ENCODE measurements at regions not wholly inside any gene's neighbourhood (a gene's known extent, or its start where the extent isn't known, plus 50 kb on each side); places are given as distances from the start of the nearest gene placed in this dataset.

GRCh38 chr18:52131845-52132244 is 208.2 kb upstream of the DCC start (continued):
- TF ChIP-seq SFPQ (IDR thresholded peaks at IDR 0.05; ENCODE audit: low read depth, low read length) (no peak), THRAP3 (IDR thresholded peaks at IDR 0.05; ENCODE audit: borderline replicate concordance) (no peak), E2F3 (CRISPR knock-in tag; IDR thresholded peaks at IDR 0.05) (no peak), RNF2 (IDR thresholded peaks at IDR 0.05) (no peak), BCLAF1 (IDR thresholded peaks at IDR 0.05; ENCODE audit: borderline replicate concordance in 1 of 2, control insufficient read depth in 1 of 2, low read depth in 2 of 2, low read length in 1 of 2) (no peak), GABPB2 (CRISPR knock-in tag; conservative IDR thresholded peaks at IDR 0.05) (no peak)

- H3K4me2 ChIP-seq (ENCODE audit: insufficient read depth, low read length) = no peak overlapping the region
- H2AFZ ChIP-seq (ENCODE audit: low read depth, low read length) = no peak overlapping the region
- no peaks in the 10 kb centered on the region for H3K9me3 ChIP-seq (replicated peaks; ENCODE audit: control insufficient read depth, insufficient read depth, low read depth, low read length)
- no peak for FAIRE-seq
- no peak overlapping the region for H3K27ac ChIP-seq (ENCODE audit: extremely low read depth, low read depth, low read length)
- CTCF ChIA-PET (ENCODE audit: low intra/inter-chr PET ratio) = no interaction called here
- no peak for DNase-seq (ENCODE audit: extremely low read depth in 1 of 4, low spot score in 3 of 4)
- H3K4me3 ChIP-seq = no peak overlapping the region
- H4K20me1 ChIP-seq (replicated peaks; ENCODE audit: control insufficient read depth, insufficient read depth, low read length) = no peaks in the 10 kb centered on the region
- POLR2A ChIA-PET = no interaction called here
- intact Hi-C loops (cut with micrococcal nuclease) (no loop called here), in situ Hi-C loops (cut with MboI) (no loop called here)
- H3K9ac ChIP-seq (ENCODE audit: insufficient read depth in 1 of 2, low read depth in 2 of 2, low read length in 2 of 2) = no peak overlapping the region
- no peaks in the 10 kb centered on the region for H3K79me2 ChIP-seq (ENCODE audit: control insufficient read depth, insufficient read depth, low read length)
- BruUV-seq (replicated peaks) = no TSS peak
- no peaks in the 10 kb centered on the region for H3K36me3 ChIP-seq (ENCODE audit: control insufficient read depth, insufficient read depth, low read length)
- no peaks in the 10 kb centered on the region for H3K4me1 ChIP-seq (replicated peaks in 1 of 2; ENCODE audit: control insufficient read depth in 2 of 2, insufficient read depth in 2 of 2, low read length in 2 of 2)
- ATAC-seq = no peak
- H3K9me1 ChIP-seq (ENCODE audit: control insufficient read depth, insufficient read depth, low read length) = no peaks in the 10 kb centered on the region
- no peaks in the 10 kb centered on the region for H3K27me3 ChIP-seq (ENCODE audit: control insufficient read depth in 2 of 2, insufficient read depth in 2 of 2, low read length in 2 of 2)
- TF ChIP-seq TARDBP (IDR thresholded peaks at IDR 0.05) (no peak), TCF15 (CRISPR knock-in tag; IDR thresholded peaks at IDR 0.05) (no peak), ZNF431 (CRISPR knock-in tag; IDR thresholded peaks at IDR 0.05) (no peak), PHB2 (IDR thresholded peaks at IDR 0.05; ENCODE audit: low read depth) (no peak), ZNF780A (CRISPR knock-in tag; IDR thresholded peaks at IDR 0.05) (no peak), CC2D1A (IDR thresholded peaks at IDR 0.05) (no peak), ZC3H4 (CRISPR knock-in tag; IDR thresholded peaks at IDR 0.05; ENCODE audit: borderline replicate concordance) (no peak), MCM2 (IDR thresholded peaks at IDR 0.05; ENCODE audit: low read depth) (no peak), JUN (IDR thresholded peaks at IDR 0.05; ENCODE audit: borderline replicate concordance, low read depth, low read length) (no peak), JUN (CRISPR knock-in tag; IDR thresholded peaks at IDR 0.05; ENCODE audit: borderline replicate concordance) (no peak), ZBTB2 (IDR thresholded peaks at IDR 0.05) (no peak), BRD4 (IDR thresholded peaks at IDR 0.05) (no peak)
These were observed 203.5 kb upstream of the DCC start for GRCh38 chr18:52136532-52136931.

Data from K562 (cell line).